ENCODE measurements at regions not wholly inside any gene's neighbourhood (a gene's known extent, or its start where the extent isn't known, plus 50 kb on each side); places are given as distances from the start of the nearest gene placed in this dataset.

DNA sequence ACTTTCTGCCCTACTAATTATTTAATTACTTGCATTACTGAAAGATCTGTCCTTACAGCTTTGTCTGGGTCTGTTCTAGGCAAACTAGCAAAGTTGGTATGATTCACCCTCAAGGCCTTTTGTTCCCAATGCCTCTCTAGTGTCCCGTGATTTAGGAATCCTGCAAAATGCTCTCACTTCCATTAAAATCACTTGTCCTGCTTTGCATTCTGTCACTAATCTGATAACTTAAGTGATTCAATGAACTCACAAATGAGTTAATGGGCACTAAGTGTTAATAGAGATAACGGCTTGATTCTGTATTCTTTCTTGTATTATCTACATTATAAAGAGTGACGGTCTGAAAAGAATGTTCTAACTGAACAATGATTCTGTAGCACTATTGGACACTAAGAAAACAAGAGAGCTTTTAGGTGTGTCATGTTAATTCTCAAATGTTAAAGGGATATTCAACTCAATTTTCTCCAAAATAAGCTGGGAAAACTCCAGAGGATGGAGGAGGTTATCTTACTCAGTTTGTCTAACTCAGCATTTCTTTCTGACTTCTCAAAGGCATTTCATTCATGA is 697.3 kb downstream of the CETN3 start:
- TF ChIP-seq, protein P1, sequence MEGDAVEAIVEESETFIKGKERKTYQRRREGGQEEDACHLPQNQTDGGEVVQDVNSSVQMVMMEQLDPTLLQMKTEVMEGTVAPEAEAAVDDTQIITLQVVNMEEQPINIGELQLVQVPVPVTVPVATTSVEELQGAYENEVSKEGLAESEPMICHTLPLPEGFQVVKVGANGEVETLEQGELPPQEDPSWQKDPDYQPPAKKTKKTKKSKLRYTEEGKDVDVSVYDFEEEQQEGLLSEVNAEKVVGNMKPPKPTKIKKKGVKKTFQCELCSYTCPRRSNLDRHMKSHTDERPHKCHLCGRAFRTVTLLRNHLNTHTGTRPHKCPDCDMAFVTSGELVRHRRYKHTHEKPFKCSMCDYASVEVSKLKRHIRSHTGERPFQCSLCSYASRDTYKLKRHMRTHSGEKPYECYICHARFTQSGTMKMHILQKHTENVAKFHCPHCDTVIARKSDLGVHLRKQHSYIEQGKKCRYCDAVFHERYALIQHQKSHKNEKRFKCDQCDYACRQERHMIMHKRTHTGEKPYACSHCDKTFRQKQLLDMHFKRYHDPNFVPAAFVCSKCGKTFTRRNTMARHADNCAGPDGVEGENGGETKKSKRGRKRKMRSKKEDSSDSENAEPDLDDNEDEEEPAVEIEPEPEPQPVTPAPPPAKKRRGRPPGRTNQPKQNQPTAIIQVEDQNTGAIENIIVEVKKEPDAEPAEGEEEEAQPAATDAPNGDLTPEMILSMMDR (IDR thresholded peaks at IDR 0.05), result no peak
- TF ChIP-seq POLR2A (IDR thresholded peaks at IDR 0.05), result no peak
- no peak for TF ChIP-seq POLR2AphosphoS5 (IDR thresholded peaks at IDR 0.05)
- no peak for TF ChIP-seq EP300 (IDR thresholded peaks at IDR 0.05; ENCODE audit: low read depth)
